Gastrocnemius medialis (tissue), 4 donors: ENCODE measurements at regions not wholly inside any gene's neighbourhood (a gene's known extent, or its start where the extent isn't known, plus 50 kb on each side); places are given as distances from the start of the nearest gene placed in this dataset.

Experiments
- CTCF ChIP-seq, 5 experiments: fragments of 450-650 bp in 3 of 5; fragments of 200-600 bp in 2 of 5; sonication (generic) in 2 of 5; IDR thresholded peaks in 4 of 5; conservative IDR thresholded peaks in 1 of 5; 1 replicate in 4 of 5; 2 replicates in 1 of 5; pipeline ENCODE4 v1.5.1; 2016 to 2019; ENCODE audit warnings: antibody characterized with exemption in 5 of 5, mild to moderate bottlenecking in 3 of 5, moderate library complexity in 3 of 5
- POLR2A ChIP-seq, 2 donors: fragments of 450-650 bp; IDR thresholded peaks; one replicate each; pipeline ENCODE4 v1.6.1; 2017; ENCODE audit warnings: antibody characterized with exemption in 2 of 2, mild to moderate bottlenecking in 2 of 2, moderate library complexity in 2 of 2

- TF ChIP-seq CTCF (IDR thresholded peaks at IDR 0.05 in 4 of 5, conservative IDR thresholded peaks at IDR 0.05 in 1 of 5) (no peak), POLR2A (IDR thresholded peaks at IDR 0.05) (no peak)
Measured at GRCh38 chr2:238972146-238972445, 124.2 kb downstream of the TWIST2 start.
